Endothelial cell of umbilical vein (primary cell): ENCODE measurements at regions not wholly inside any gene's neighbourhood (a gene's known extent, or its start where the extent isn't known, plus 50 kb on each side); places are given as distances from the start of the nearest gene placed in this dataset.

Source experiments
- CTCF ChIP-seq, 2 donors: IDR thresholded peaks; 1 replicate in 1 of 2; 2 replicates in 1 of 2; pipeline ENCODE4 v1.5.1; 2011; ENCODE audit warnings: low read length in 2 of 2, mild to moderate bottlenecking in 2 of 2, moderate library complexity in 2 of 2, control low read depth in 1 of 2, inconsistent platforms in 1 of 2, low read depth in 1 of 2; ENCODE audit not compliant: insufficient read depth in 1 of 2; ENCODE audit errors: extremely low read depth in 1 of 2
- EZH2 ChIP-seq: IDR thresholded peaks from 2 replicates; pipeline ENCODE4 v1.6.1; 2012; ENCODE audit warnings: borderline replicate concordance, low read depth, mild to moderate bottlenecking, moderate library complexity, low read length, inconsistent platforms; ENCODE audit not compliant: severe bottlenecking
- FOS ChIP-seq: IDR thresholded peaks from 2 replicates; pipeline ENCODE4 v1.6.1; 2011; ENCODE audit warnings: mild to moderate bottlenecking, low read length, moderate library complexity, borderline replicate concordance; ENCODE audit not compliant: insufficient read depth
- JUN ChIP-seq: IDR thresholded peaks from 2 replicates; pipeline ENCODE4 v1.6.1; 2011; ENCODE audit warnings: borderline replicate concordance, low read depth; ENCODE audit not compliant: insufficient read length, insufficient read depth
- MYC ChIP-seq: IDR thresholded peaks from one replicate; pipeline ENCODE4 v1.6.1; 2011; ENCODE audit warnings: mild to moderate bottlenecking, low read depth, low read length
- POLR2A ChIP-seq: IDR thresholded peaks from 2 replicates; pipeline ENCODE4 v1.6.1; 2012; ENCODE audit warnings: low read depth, mild to moderate bottlenecking, control low read depth, low read length
- POLR2AphosphoS5 ChIP-seq: IDR thresholded peaks from 2 replicates; pipeline ENCODE4 v1.6.1; 2012; ENCODE audit warnings: low read depth, mild to moderate bottlenecking, control low read depth, low read length, moderate library complexity; ENCODE audit not compliant: insufficient read depth
- TF ChIP-seq, protein P1 (sequence below): IDR thresholded peaks from 2 replicates; pipeline ENCODE4 v1.6.1; 2011; ENCODE audit not compliant: insufficient read depth, insufficient read length

DNA sequence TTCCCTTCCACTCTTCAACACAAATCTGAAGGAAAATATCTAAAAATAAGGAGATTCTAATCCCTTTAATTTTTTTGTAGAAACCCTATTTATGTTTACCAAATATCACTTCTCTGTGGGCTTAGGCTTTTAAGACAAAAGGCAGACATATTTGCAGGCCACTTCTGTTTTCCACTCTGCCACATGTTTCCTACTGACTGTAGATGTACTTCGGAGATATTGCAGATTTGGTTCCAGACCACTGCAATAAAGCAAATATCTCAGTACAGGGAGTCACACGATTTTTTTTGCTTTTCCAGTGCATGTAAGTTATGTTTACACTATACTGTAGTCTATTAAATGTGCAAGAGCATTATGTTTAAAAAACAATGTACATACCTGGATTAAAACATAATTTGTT is 219.0 kb downstream of the SREK1 start:
- no peak for TF ChIP-seq CTCF (IDR thresholded peaks at IDR 0.05; ENCODE audit: extremely low read depth in 1 of 2, insufficient read depth in 1 of 2, low read depth in 1 of 2, low read length in 2 of 2)
- TF ChIP-seq, protein P1, sequence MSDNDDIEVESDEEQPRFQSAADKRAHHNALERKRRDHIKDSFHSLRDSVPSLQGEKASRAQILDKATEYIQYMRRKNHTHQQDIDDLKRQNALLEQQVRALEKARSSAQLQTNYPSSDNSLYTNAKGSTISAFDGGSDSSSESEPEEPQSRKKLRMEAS, result no peak
- TF ChIP-seq POLR2AphosphoS5, result no peak
- no peak for TF ChIP-seq POLR2A
- TF ChIP-seq JUN, result no peak
- no peak for TF ChIP-seq EZH2
- no peak for TF ChIP-seq MYC
- TF ChIP-seq FOS, result no peak
